BLaER1 treated with 17β-estradiol and CSF1 and Interleukin-3, amounts not matched to agents 10 nM and 100 nM (cell line): ENCODE measurements at regions not wholly inside any gene's neighbourhood (a gene's known extent, or its start where the extent isn't known, plus 50 kb on each side); places are given as distances from the start of the nearest gene placed in this dataset.
"Not testable (repeated sequence)": the region's sequence is repeated elsewhere in the genome, so short reads cannot be mapped to it uniquely, and the experiment has no call there.

Source experiments
- H3K27ac ChIP-seq, 11 experiments: shearing (Covaris generic); formaldehyde crosslinking; 2 replicates each; pipeline ENCODE4 v1.8.1; 2022
- H3K27me3 ChIP-seq, 11 experiments: shearing (Covaris generic); formaldehyde crosslinking; 2 replicates each; pipeline ENCODE4 v1.8.1; 2022
- H3K36me3 ChIP-seq, 11 experiments: shearing (Covaris generic); formaldehyde crosslinking; 2 replicates each; pipeline ENCODE4 v1.8.1; 2022
- H3K4me1 ChIP-seq, 10 experiments: shearing (Covaris generic); formaldehyde crosslinking; 2 replicates each; pipeline ENCODE4 v1.8.1; 2022
- H3K4me2 ChIP-seq, 11 experiments: shearing (Covaris generic); formaldehyde crosslinking; 2 replicates each; pipeline ENCODE4 v1.8.1; 2022
- H3K4me3 ChIP-seq, 10 experiments: shearing (Covaris generic); formaldehyde crosslinking; 2 replicates each; pipeline ENCODE4 v1.8.1; 2022
- H3K9ac ChIP-seq, 11 experiments: shearing (Covaris generic); formaldehyde crosslinking; 2 replicates each; pipeline ENCODE4 v1.8.1; 2022
- H3K9me3 ChIP-seq, 11 experiments: shearing (Covaris generic); formaldehyde crosslinking; replicated peaks in 1 of 11; 2 replicates each; pipeline ENCODE4 v1.8.1; 2022
- H4K20me1 ChIP-seq, 11 experiments: shearing (Covaris generic); formaldehyde crosslinking; 2 replicates each; pipeline ENCODE4 v1.8.1; 2022
- Cebpa-rat ChIP-seq, 11 experiments: shearing (Covaris generic); IDR thresholded peaks; 2 replicates each; pipeline ENCODE4 v1.8.1; 2022

GRCh38 chr12:131357920-131358319, 353.0 kb upstream of the SFSWAP start:
- Histone ChIP-seq H3K9ac (no peak overlapping the region), H4K20me1 (no peaks in the 10 kb centered on the region), H3K4me3 (no peak overlapping the region), H3K36me3 (no peaks in the 10 kb centered on the region), H3K4me2 (no peak overlapping the region), H3K27me3 (no peaks in the 10 kb centered on the region), H3K27ac (no peak overlapping the region), H3K9me3 (peaks cover 0 to 6% (median 0%) of the 10 kb centered on the region in 11 experiments; a peak in 4 of 22 replicates), H3K4me1 (peaks cover 0 to 13% (median 10%) of the 10 kb centered on the region in 10 experiments; a peak in 15 of 20 replicates)
- TF ChIP-seq Cebpa-rat (IDR thresholded peaks at IDR 0.05) = no peak

DNA sequence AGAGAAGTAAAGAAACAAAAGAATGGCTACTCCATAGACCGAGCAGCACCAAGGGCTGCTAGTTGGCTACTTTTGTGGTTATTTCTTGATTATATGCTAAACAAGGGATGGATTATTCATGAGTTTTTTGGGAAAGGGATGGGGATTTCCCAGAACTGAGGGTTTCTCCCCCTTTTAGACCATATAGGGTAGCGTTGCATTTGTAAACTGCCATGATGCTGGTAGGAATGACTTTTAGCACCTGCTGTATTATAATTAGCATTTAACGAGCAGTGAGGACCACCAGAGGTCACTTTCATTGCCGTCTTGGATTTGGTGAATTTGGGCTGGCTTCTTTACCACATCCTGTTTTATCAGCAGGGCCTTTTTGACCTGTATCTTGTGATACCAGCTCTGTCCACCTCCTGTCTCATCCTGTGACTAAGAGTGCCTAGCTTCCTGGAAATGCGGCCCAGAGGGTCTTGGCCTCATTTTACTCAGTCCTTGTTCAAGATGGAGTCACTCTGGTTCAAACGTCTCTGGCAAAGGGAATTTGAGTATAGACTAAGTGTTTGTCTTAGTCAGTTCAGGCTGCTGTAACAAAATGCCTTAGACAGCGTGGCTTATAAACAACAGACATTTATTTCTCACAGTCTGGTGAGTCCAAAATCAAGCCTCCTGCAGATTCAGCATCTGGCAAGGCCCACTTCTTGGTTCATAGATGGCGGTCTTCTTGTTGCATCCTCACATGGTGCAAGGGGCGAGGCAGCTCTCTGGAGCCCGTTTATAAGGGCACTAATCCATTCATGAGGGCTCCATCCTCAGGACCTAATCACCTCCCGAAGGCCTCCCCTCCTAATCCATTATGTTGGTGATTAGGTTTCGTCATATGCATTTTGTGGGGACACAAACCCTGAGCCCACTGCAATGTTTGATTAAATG, 348.3 kb upstream of the SFSWAP start:
- TF ChIP-seq Cebpa-rat (IDR thresholded peaks at IDR 0.05) = no peak
- Histone ChIP-seq H3K4me3 (no peak overlapping the region), H3K4me2 (peak overlapping the region in 3 of 11 experiments; percentile 7 to 26 (median 18); a peak in 3 of 22 replicates), H3K36me3 (no peaks in the 10 kb centered on the region), H3K27me3 (no peaks in the 10 kb centered on the region), H4K20me1 (no peaks in the 10 kb centered on the region), H3K27ac (no peak overlapping the region), H3K9ac (no peak overlapping the region), H3K4me1 (peaks cover 10 to 23% (median 15%) of the 10 kb centered on the region in 10 experiments; a peak in 19 of 20 replicates), H3K9me3 (peaks cover 0 to 6% (median 0%) of the 10 kb centered on the region in 11 experiments; a peak in 4 of 22 replicates)

GRCh38 chr12:131363393-131363792, 347.5 kb upstream of the SFSWAP start:
- Histone ChIP-seq H3K36me3 (no peaks in the 10 kb centered on the region), H3K27ac (no peak overlapping the region), H3K4me2 (peak overlapping the region in 1 of 11 experiments; percentile 9; a peak in 1 of 22 replicates), H3K4me1 (peaks cover 10 to 23% (median 15%) of the 10 kb centered on the region in 10 experiments; a peak in 19 of 20 replicates), H3K4me3 (no peak overlapping the region), H3K27me3 (no peaks in the 10 kb centered on the region), H3K9me3 (peaks cover 0 to 6% (median 0%) of the 10 kb centered on the region in 11 experiments; a peak in 4 of 22 replicates), H4K20me1 (no peaks in the 10 kb centered on the region), H3K9ac (no peak overlapping the region)
- no peak for TF ChIP-seq Cebpa-rat (IDR thresholded peaks at IDR 0.05)

- H4K20me1 ChIP-seq = no peaks in the 10 kb centered on the region
- no peak overlapping the region for H3K9ac ChIP-seq
- H3K9me3 ChIP-seq = peaks cover 0 to 6% (median 0%) of the 10 kb centered on the region in 11 experiments; a peak in 4 of 22 replicates
- no peak overlapping the region for H3K4me3 ChIP-seq
- TF ChIP-seq Cebpa-rat (IDR thresholded peaks at IDR 0.05) = no peak
- H3K4me2 ChIP-seq = no peak overlapping the region
- no peaks in the 10 kb centered on the region for H3K27me3 ChIP-seq
- H3K36me3 ChIP-seq = no peaks in the 10 kb centered on the region
- peaks cover 10 to 23% (median 15%) of the 10 kb centered on the region in 10 experiments; a peak in 19 of 20 replicates for H3K4me1 ChIP-seq
- no peak overlapping the region for H3K27ac ChIP-seq
Observed at GRCh38 chr12:131363841-131364495, 346.9 kb upstream of the SFSWAP start.

DNA sequence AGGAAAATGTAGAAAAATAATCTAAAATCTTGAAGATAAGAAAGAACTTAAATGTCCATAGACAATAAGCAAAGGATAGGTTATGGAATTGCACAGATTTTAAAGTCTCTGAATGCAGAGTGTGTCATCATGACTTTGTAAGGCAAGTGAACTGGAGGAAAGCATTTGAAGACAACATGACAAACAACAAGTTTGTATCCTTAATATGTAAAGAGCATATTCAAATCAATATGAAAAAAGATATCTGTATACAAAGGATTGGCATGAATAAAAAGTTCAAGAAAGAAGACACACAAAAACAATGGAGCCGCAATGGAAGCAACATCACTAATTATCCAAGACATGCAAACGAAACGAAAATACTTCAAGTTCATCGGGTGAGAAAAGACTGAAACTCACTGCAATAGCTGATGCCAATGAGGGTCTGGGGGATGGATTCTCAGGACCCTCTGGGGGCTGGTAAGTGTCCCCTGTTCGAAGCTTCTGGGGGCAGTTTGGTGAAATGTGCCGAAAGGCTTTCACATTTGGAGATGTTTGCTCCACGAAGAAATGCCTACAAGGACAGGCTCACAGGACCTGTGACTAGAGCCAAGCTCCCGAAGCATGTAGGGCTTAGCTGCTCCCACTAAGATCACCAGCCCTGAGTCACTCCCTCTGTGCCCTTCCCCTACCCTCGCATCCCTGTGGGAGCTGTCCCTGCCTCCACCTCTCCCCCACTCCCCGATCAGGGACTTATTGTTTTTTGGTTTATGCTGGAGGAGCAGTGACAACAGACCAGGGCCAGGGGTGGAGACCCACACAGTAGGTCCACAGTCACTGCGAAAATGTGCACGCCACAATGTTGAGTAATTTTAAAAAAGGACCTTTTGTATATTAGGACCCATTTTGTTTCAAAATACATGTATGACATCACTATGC, 345.7 kb upstream of the SFSWAP start:
- peak overlapping the region in 7 of 11 experiments; percentile 44 to 84 (median 70); a peak in 12 of 22 replicates for H3K4me2 ChIP-seq
- peaks cover 10 to 28% (median 16%) of the 10 kb centered on the region in 10 experiments; a peak in 19 of 20 replicates for H3K4me1 ChIP-seq
- H3K36me3 ChIP-seq = no peaks in the 10 kb centered on the region
- no peak overlapping the region for H3K9ac ChIP-seq
- no peak for TF ChIP-seq Cebpa-rat (IDR thresholded peaks at IDR 0.05)
- no peak overlapping the region for H3K27ac ChIP-seq
- no peaks in the 10 kb centered on the region for H4K20me1 ChIP-seq
- H3K27me3 ChIP-seq = no peaks in the 10 kb centered on the region
- no peak overlapping the region for H3K4me3 ChIP-seq
- 0 out of 22 replicates have a peak, but pooled peaks cover 0 to under 1% (median 0%) of the 10 kb centered on the region in 11 experiments for H3K9me3 ChIP-seq

GRCh38 chr12:131365821-131366260, 345.0 kb upstream of the SFSWAP start:
- H3K9me3 ChIP-seq = no peaks in the 10 kb centered on the region
- no peaks in the 10 kb centered on the region for H4K20me1 ChIP-seq
- TF ChIP-seq Cebpa-rat (IDR thresholded peaks at IDR 0.05) = no peak
- H3K36me3 ChIP-seq = no peaks in the 10 kb centered on the region
- peak overlapping the region in 3 of 11 experiments; percentile 50 to 52 (median 50); a peak in 4 of 22 replicates for H3K27ac ChIP-seq
- peak overlapping the region in 3 of 11 experiments; percentile 12 to 39 (median 12); a peak in 1 of 22 replicates for H3K9ac ChIP-seq
- peak overlapping the region in 9 of 11 experiments; percentile 44 to 84 (median 63); a peak in 18 of 22 replicates for H3K4me2 ChIP-seq
- no peaks in the 10 kb centered on the region for H3K27me3 ChIP-seq
- peaks cover 10 to 30% (median 17%) of the 10 kb centered on the region in 10 experiments; a peak in 19 of 20 replicates for H3K4me1 ChIP-seq
- H3K4me3 ChIP-seq = no peak overlapping the region

DNA sequence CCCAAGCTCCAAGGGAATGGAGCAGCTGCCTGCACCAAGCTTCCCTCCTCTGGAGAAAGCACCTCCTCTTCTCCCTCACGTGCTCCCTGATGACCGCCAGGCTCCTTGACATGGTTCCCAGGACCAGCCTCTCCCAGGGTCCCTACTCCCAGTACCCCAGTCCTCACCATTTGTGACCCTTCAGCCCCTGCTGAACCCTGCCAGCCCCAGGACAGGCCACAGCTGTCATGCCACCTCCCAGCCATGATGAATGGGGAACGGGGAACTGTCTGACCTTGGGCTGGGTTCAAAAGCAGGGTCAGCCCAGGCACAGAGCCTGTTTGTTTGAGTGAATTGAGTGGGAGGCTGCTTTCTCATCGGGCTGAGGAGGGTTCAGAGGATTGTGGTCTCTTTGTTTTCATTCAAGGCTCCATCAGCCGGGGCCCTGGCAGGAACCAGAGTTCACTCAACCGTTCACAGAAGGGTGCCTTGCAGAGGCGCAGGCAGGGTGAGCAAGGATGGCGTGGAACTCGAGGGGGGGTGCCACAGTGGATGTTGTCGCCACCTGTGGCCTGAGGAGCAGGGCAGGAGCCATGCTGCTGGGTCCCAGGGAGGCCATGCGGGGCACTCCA, 344.5 kb upstream of the SFSWAP start:
- H3K9me3 ChIP-seq = no peaks in the 10 kb centered on the region
- TF ChIP-seq Cebpa-rat (IDR thresholded peaks at IDR 0.05) = no peak
- 0 out of 22 replicates have a peak, but pooled peaks cover 0 to 3% (median 0%) of the 10 kb centered on the region in 11 experiments for H4K20me1 ChIP-seq
- peak overlapping the region; percentile 4 to 84 (median 62); a peak in 19 of 22 replicates for H3K4me2 ChIP-seq
- H3K4me1 ChIP-seq = peaks cover 10 to 30% (median 17%) of the 10 kb centered on the region in 10 experiments; a peak in 19 of 20 replicates
- H3K4me3 ChIP-seq = no peak overlapping the region
- H3K36me3 ChIP-seq = no peaks in the 10 kb centered on the region
- H3K27me3 ChIP-seq = no peaks in the 10 kb centered on the region
- H3K9ac ChIP-seq = peak overlapping the region in 5 of 11 experiments; percentile 12 to 56 (median 39); a peak in 4 of 22 replicates
- peak overlapping the region in 3 of 11 experiments; percentile 50 to 52 (median 50); a peak in 5 of 22 replicates for H3K27ac ChIP-seq

DNA sequence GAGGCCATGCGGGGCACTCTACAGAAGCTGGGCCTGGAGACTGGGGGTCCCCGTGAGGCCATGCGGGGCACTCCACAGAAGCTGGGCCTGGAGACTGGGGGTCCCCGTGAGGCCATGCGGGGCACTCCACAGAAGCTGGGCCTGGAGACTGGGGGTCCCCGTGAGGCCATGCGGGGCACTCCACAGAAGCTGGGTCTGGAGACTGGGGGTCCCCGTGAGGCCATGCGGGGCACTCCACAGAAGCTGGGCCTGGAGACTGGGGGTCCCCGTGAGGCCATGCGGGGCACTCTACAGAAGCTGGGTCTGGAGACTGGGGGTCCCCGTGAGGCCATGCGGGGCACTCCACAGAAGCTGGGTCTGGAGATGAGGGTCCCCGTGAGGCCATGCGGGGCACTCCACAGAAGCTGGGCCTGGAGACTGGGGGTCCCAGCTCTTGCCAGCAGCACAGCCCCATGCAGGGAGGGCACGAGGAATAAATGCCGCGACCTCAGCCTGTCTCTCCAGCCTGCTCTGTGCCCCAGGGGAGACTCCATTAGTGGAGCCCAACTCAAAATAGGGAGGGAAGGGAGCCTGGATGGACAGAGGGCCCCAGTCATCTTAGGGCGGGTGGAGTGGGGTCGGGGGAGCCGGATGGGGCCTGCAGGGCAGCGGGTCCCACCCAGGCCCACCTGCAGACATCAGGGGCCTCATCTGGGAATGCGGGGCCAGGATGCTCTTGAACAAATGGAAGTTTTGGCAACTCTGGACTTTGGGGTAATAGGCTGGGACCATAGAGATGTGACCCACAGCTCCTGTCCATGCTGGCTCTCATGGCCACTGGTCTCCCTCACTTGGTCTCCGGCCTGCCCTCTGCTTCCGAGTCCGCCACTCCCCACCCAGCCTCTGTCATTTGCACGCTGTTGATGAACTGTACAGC, 343.6 kb upstream of the SFSWAP start:
- not testable (repeated sequence) for H3K9ac ChIP-seq, H3K27me3 ChIP-seq, H3K4me2 ChIP-seq, H3K27ac ChIP-seq, H4K20me1 ChIP-seq, H3K9me3 ChIP-seq, H3K4me3 ChIP-seq, H3K36me3 ChIP-seq
- peaks cover 9 to 30% (median 17%) of the 10 kb centered on the region in 10 experiments; a peak in 19 of 20 replicates for H3K4me1 ChIP-seq
